ENCODE measurements at regions not wholly inside any gene's neighbourhood (a gene's known extent, or its start where the extent isn't known, plus 50 kb on each side); places are given as distances from the start of the nearest gene placed in this dataset.

GRCh38 chr22:49638788-49639187 is 188.9 kb downstream of the BRD1 start:
- TF ChIP-seq CTCF (IDR thresholded peaks at IDR 0.05) (no peak), POLR2A (IDR thresholded peaks at IDR 0.05) (no peak)

Data from heart left ventricle (tissue), 13 donors.